DMS153 (cell line): ENCODE measurements at regions not wholly inside any gene's neighbourhood (a gene's known extent, or its start where the extent isn't known, plus 50 kb on each side); places are given as distances from the start of the nearest gene placed in this dataset.
A peak's percentile ranks its signal among the peaks of the same experiment; 100 is the strongest.

Experiments
- DNase-seq: peaks from one replicate; lab custom pipeline; 2025; lab: John Stamatoyannopoulos, UW

- DNase-seq = no peak
Observed at GRCh38 chr11:110023711-110024110, 69.5 kb upstream of the ZC3H12C start.

GRCh38 chr11:110026858-110027626 lies 66.2 kb upstream of the ZC3H12C start:
- DNase-seq = no peak

GRCh38 chr11:110027627-110028371 lies 65.4 kb upstream of the ZC3H12C start:
- DNase-seq = no peak

- peak; percentile 5 for DNase-seq
Observed at GRCh38 chr11:110028921-110029320, 64.3 kb upstream of the ZC3H12C start.

GRCh38 chr11:110029714-110030113 lies 63.5 kb upstream of the ZC3H12C start:
- DNase-seq = peak; percentile 6

- DNase-seq = no peak
Observed at GRCh38 chr11:110031171-110031570, 62.0 kb upstream of the ZC3H12C start.

- DNase-seq = no peak
Observed at GRCh38 chr11:110032259-110032658, 60.9 kb upstream of the ZC3H12C start.

GRCh38 chr11:110032957-110033570 lies 60.1 kb upstream of the ZC3H12C start:
- no peak for DNase-seq

- DNase-seq = no peak
Observed at GRCh38 chr11:110034806-110035205, 58.4 kb upstream of the ZC3H12C start.

- DNase-seq = no peak
Observed at GRCh38 chr11:110035357-110035756, 57.8 kb upstream of the ZC3H12C start.

- no peak for DNase-seq
Observed at GRCh38 chr11:110038201-110038600, 55.0 kb upstream of the ZC3H12C start.
